Ishikawa (cell line): ENCODE measurements at regions not wholly inside any gene's neighbourhood (a gene's known extent, or its start where the extent isn't known, plus 50 kb on each side); places are given as distances from the start of the nearest gene placed in this dataset.

Source experiments
- CEBPB ChIP-seq: IDR thresholded peaks from 2 replicates; pipeline ENCODE4 v1.6.1; 2012
- CREB1 ChIP-seq: IDR thresholded peaks from 2 replicates; pipeline ENCODE4 v1.6.1; 2012; ENCODE audit warnings: low read depth
- EGR1 ChIP-seq: IDR thresholded peaks from 2 replicates; pipeline ENCODE4 v1.6.1; 2012
- EP300 ChIP-seq: IDR thresholded peaks from 2 replicates; pipeline ENCODE4 v1.6.1; 2012; ENCODE audit warnings: borderline replicate concordance
- FOXM1 ChIP-seq: IDR thresholded peaks from 2 replicates; pipeline ENCODE4 v1.6.1; 2012; ENCODE audit warnings: low read depth, borderline replicate concordance
- NFIC ChIP-seq: IDR thresholded peaks from 2 replicates; pipeline ENCODE4 v1.6.1; 2012
- RAD21 ChIP-seq: IDR thresholded peaks from 2 replicates; pipeline ENCODE4 v1.6.1; 2012; ENCODE audit warnings: low read depth
- TAF1 ChIP-seq: IDR thresholded peaks from 2 replicates; pipeline ENCODE4 v1.6.1; 2012; ENCODE audit warnings: low read depth, mild to moderate bottlenecking
- TCF12 ChIP-seq: IDR thresholded peaks from 2 replicates; pipeline ENCODE4 v1.6.1; 2012; ENCODE audit warnings: low read depth
- TEAD4 ChIP-seq: IDR thresholded peaks from 2 replicates; pipeline ENCODE4 v1.6.1; 2012
- YY1 ChIP-seq: IDR thresholded peaks from 2 replicates; pipeline ENCODE4 v1.6.1; 2012; ENCODE audit warnings: low read depth
- ZBTB7A ChIP-seq: IDR thresholded peaks from 2 replicates; pipeline ENCODE4 v1.6.1; 2012; ENCODE audit warnings: low read depth
- TF ChIP-seq, protein P1 (sequence below): IDR thresholded peaks from 2 replicates; pipeline ENCODE4 v1.6.1; 2012
- TF ChIP-seq, protein P2 (sequence below): IDR thresholded peaks from 2 replicates; pipeline ENCODE4 v1.6.1; 2012
- TF ChIP-seq, protein P3 (sequence below): IDR thresholded peaks from 2 replicates; pipeline ENCODE4 v1.6.1; 2012; ENCODE audit warnings: low read depth, mild to moderate bottlenecking

DNA sequence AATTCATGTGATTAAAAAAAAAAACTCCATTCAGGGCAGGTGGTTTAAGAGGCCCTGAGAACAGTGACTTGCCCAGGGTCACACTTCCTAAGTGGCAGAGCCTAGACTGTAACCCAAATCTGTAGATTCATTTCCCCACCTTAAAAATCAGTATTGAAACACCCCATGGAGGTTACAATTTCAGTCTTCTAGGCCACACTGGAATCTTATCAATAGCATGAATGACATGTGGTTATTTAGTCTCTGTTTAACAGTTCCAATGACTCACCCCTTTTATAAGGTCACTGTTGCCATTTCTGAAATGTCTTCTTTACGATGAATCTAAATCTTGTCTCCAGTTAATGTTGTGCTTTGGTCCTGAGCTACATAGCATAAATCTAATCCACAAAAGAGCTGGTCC is 262.3 kb upstream of the GRIP1 start:
- TF ChIP-seq CREB1 (no peak), TEAD4 (no peak), TCF12 (no peak), RAD21 (no peak), EGR1 (no peak), NFIC (no peak), CEBPB (no peak), YY1 (no peak), ZBTB7A (no peak), EP300 (no peak), TAF1 (no peak), FOXM1 (no peak)
- TF ChIP-seq, protein P1, sequence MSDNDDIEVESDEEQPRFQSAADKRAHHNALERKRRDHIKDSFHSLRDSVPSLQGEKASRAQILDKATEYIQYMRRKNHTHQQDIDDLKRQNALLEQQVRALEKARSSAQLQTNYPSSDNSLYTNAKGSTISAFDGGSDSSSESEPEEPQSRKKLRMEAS = no peak
- TF ChIP-seq, protein P2, sequence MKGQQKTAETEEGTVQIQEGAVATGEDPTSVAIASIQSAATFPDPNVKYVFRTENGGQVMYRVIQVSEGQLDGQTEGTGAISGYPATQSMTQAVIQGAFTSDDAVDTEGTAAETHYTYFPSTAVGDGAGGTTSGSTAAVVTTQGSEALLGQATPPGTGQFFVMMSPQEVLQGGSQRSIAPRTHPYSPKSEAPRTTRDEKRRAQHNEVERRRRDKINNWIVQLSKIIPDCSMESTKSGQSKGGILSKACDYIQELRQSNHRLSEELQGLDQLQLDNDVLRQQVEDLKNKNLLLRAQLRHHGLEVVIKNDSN = no peak
- TF ChIP-seq, protein P3, sequence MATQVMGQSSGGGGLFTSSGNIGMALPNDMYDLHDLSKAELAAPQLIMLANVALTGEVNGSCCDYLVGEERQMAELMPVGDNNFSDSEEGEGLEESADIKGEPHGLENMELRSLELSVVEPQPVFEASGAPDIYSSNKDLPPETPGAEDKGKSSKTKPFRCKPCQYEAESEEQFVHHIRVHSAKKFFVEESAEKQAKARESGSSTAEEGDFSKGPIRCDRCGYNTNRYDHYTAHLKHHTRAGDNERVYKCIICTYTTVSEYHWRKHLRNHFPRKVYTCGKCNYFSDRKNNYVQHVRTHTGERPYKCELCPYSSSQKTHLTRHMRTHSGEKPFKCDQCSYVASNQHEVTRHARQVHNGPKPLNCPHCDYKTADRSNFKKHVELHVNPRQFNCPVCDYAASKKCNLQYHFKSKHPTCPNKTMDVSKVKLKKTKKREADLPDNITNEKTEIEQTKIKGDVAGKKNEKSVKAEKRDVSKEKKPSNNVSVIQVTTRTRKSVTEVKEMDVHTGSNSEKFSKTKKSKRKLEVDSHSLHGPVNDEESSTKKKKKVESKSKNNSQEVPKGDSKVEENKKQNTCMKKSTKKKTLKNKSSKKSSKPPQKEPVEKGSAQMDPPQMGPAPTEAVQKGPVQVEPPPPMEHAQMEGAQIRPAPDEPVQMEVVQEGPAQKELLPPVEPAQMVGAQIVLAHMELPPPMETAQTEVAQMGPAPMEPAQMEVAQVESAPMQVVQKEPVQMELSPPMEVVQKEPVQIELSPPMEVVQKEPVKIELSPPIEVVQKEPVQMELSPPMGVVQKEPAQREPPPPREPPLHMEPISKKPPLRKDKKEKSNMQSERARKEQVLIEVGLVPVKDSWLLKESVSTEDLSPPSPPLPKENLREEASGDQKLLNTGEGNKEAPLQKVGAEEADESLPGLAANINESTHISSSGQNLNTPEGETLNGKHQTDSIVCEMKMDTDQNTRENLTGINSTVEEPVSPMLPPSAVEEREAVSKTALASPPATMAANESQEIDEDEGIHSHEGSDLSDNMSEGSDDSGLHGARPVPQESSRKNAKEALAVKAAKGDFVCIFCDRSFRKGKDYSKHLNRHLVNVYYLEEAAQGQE = no peak

DNA sequence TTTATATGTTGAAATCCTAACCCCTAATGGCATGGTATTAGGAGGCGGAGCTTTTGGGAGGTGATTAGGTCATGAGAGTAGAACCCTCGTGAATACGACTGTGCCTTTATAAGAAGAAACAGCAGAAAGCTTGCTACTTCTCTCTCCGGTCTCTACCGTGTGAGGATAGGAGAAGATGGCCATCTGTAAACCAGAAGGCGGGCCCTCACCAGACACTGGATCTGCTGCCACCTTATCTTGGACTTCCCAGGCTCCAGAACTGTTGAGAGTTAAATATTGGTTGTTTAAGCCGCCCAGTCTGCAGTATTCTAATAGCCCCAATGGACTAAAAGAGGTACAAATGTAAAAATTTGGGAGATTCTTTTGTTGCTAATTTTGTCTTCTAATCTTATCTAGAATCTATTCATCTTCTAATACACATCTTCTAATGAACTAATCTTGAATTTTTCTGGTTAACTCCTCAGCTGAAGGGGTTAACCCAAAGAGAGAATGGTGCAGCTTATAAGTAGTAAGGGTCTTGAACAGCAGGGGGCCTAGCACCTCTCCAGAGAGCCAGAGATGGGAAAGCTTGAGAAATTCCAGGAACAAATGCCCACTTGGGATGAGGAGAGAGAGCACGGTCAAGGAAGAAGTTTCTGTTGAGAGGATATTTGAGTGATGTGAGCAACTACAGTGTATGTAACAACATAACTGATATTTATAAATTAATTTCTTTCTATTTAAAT is 264.0 kb upstream of the GRIP1 start:
- TF ChIP-seq, protein P1 = no peak
- no peak for TF ChIP-seq FOXM1
- TF ChIP-seq TCF12 = no peak
- no peak for TF ChIP-seq ZBTB7A
- no peak for TF ChIP-seq EGR1
- no peak for TF ChIP-seq YY1
- TF ChIP-seq TEAD4 = no peak
- no peak for TF ChIP-seq CREB1
- no peak for TF ChIP-seq EP300
- TF ChIP-seq RAD21 = no peak
- TF ChIP-seq CEBPB = no peak
- no peak for TF ChIP-seq TAF1
- no peak for TF ChIP-seq NFIC
- TF ChIP-seq, protein P2 = no peak

GRCh38 chr12:66944365-66944764 is 265.5 kb upstream of the GRIP1 start:
- TF ChIP-seq NFIC (no peak), ZBTB7A (no peak), CEBPB (no peak), YY1 (no peak), TAF1 (no peak), TCF12 (no peak), FOXM1 (no peak), EP300 (no peak), CREB1 (no peak), EGR1 (no peak), TEAD4 (no peak), RAD21 (no peak)
- TF ChIP-seq, protein P1 = no peak
- TF ChIP-seq, protein P3 = no peak
- TF ChIP-seq, protein P2 = no peak

- TF ChIP-seq ZBTB7A (no peak), CREB1 (no peak), EGR1 (no peak), TEAD4 (no peak)
- TF ChIP-seq, protein P3 = no peak
Measured at GRCh38 chr12:66945189-66945817, 266.4 kb upstream of the GRIP1 start.
